Ishikawa (cell line): ENCODE measurements at regions not wholly inside any gene's neighbourhood (a gene's known extent, or its start where the extent isn't known, plus 50 kb on each side); places are given as distances from the start of the nearest gene placed in this dataset.

Experiments
- CEBPB ChIP-seq: IDR thresholded peaks from 2 replicates; pipeline ENCODE4 v1.6.1; 2012
- EP300 ChIP-seq: IDR thresholded peaks from 2 replicates; pipeline ENCODE4 v1.6.1; 2012; ENCODE audit warnings: borderline replicate concordance
- NFIC ChIP-seq: IDR thresholded peaks from 2 replicates; pipeline ENCODE4 v1.6.1; 2012
- RAD21 ChIP-seq: IDR thresholded peaks from 2 replicates; pipeline ENCODE4 v1.6.1; 2012; ENCODE audit warnings: low read depth
- TCF12 ChIP-seq: IDR thresholded peaks from 2 replicates; pipeline ENCODE4 v1.6.1; 2012; ENCODE audit warnings: low read depth
- TEAD4 ChIP-seq: IDR thresholded peaks from 2 replicates; pipeline ENCODE4 v1.6.1; 2012
- TF ChIP-seq, protein P1 (sequence below): IDR thresholded peaks from 2 replicates; pipeline ENCODE4 v1.6.1; 2012

DNA sequence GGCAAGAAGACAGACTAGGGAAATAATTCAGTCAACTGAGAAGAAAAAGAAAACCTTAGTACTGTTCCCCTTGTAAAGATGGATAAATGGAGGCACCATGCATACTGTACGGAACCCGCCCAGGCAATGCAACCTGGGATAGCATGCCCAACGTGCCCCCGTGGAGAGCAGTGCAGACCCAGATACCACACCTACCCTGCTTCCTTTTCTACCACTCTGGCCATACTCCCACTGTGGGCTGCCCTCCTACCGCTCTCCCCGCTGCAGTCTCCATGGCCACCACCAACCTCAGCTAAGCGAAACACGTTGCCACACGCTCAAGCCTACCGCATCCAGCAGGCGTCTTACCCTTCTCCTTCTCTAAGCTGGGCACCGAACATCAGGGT, 117.4 kb upstream of the SERPIND1 start:
- TF ChIP-seq TEAD4, result no peak
- TF ChIP-seq RAD21, result no peak
- TF ChIP-seq CEBPB, result no peak
- no peak for TF ChIP-seq EP300
- TF ChIP-seq NFIC, result no peak
- TF ChIP-seq, protein P1, sequence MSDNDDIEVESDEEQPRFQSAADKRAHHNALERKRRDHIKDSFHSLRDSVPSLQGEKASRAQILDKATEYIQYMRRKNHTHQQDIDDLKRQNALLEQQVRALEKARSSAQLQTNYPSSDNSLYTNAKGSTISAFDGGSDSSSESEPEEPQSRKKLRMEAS, result no peak
- TF ChIP-seq TCF12, result no peak
